ENCODE measurements at regions not wholly inside any gene's neighbourhood (a gene's known extent, or its start where the extent isn't known, plus 50 kb on each side); places are given as distances from the start of the nearest gene placed in this dataset.

- TF ChIP-seq CTCF (IDR thresholded peaks at IDR 0.05; ENCODE audit: insufficient read depth, low read length) = no peak
- TF ChIP-seq POLR2AphosphoS5 (IDR thresholded peaks at IDR 0.05; ENCODE audit: low read depth) = no peak
- TF ChIP-seq GABPA (IDR thresholded peaks at IDR 0.05; ENCODE audit: low read depth) = no peak
- TF ChIP-seq REST (IDR thresholded peaks at IDR 0.05; ENCODE audit: insufficient replicate concordance, low read depth) = no peak
Observed at GRCh38 chr6:137570393-137570792, 76.2 kb upstream of the OLIG3 start.

Data from HL-60 (cell line).